HG03521 (cell line): ENCODE measurements at regions not wholly inside any gene's neighbourhood (a gene's known extent, or its start where the extent isn't known, plus 50 kb on each side); places are given as distances from the start of the nearest gene placed in this dataset.

Source experiments
- ATAC-seq: cut with Tn5 transposase; IDR thresholded peaks from one replicate; pipeline ENCODE4 v1.9.1; 2021; ENCODE audit warnings: mild to moderate bottlenecking, moderate library complexity; ENCODE audit not compliant: unreplicated experiment

DNA sequence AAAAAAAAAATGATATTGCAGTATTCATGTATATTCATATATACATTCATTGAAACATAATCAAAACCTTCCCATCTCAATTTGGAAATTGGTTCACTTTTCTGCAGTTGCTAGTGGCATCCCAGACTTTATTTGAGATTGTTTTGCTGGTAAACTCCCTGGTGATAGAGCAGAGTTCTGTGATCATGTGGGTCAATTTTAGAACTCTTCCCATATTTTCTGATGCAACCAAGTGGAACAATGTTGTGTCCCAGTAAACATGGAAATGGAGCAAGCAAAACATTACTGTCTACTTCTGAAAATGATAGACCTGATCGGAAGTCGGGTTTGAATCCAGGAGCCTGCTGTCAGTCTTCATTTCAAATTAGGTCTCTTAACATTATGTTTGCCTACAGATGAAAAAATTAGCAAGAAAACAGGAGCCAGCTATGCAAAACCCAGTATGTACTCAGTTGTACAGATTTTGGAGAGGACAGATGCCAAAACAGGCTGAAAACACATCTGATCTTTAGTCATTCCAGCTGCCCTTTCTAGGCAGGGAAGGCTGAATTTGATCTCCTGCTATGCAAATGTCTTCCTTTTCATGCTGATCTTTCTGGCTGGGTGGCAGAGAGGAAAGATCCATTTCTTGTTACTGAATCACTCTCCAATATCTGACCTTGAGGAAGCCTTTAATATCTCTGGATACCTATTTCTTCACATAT lies 786.6 kb upstream of the SOX9 start:
- no peak for ATAC-seq

GRCh38 chr17:71335212-71335611 lies 785.6 kb upstream of the SOX9 start:
- no peak for ATAC-seq

DNA sequence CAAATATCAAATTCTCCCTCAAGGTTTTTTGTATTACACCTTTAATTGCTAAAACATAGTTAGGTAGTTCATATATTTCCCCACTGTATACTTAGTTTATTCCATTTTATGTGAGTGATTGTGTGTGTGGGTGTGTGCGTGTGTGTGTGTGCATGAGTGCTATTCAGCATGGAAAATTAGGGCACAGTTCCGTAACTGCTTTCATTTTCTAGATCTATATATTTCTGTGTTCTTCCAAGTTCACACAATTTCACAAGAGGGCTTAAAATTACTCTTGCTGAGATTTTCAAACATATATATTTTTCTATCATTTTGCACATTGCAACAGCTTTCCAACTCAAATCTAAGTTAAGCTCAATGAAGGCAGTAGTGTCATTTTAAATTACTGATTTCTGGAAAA lies 782.9 kb upstream of the SOX9 start:
- no peak for ATAC-seq

DNA sequence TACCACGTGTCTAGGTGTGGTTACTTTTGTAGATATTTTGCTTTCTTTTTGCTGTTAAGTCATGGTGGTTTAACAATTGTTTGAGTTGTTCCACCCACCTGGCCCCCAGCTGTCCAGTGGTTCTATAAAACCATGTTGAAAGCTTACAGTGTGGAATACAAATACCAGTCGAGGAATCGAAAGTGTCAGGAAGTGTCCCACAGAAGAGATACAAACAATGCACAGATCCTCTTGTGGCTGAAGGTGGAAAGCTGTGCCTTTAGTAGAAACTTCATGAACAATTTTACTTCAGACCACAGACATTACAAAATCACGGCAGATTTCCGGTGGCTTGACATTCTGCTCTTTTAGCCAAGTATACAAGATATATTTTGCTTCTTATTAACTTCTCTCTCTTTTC lies 782.4 kb upstream of the SOX9 start:
- no peak for ATAC-seq

GRCh38 chr17:71339206-71339605 lies 781.6 kb upstream of the SOX9 start:
- ATAC-seq: no peak

DNA sequence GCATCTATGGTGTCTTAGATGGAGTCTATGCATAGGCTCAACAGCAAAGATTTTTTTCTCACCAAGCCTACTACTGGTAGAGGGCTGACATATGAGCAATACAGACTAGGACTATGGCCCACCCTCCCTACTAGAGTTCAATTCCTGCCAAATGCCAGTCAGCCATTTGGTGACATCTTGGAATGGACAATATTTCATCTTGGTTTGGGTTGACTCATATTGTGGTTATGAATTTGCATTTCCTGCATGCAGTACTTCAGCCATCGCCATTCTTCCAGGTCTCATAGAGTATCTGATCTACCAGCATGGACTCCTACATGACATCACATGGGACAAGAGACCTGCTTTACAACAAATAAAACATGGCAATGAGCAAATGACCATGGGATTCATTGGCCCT lies 778.1 kb upstream of the SOX9 start:
- no peak for ATAC-seq

- ATAC-seq: no peak
These were observed 770.8 kb upstream of the SOX9 start for GRCh38 chr17:71349908-71350600.

- ATAC-seq: no peak
These were observed 760.5 kb upstream of the SOX9 start for GRCh38 chr17:71360301-71360700.

DNA sequence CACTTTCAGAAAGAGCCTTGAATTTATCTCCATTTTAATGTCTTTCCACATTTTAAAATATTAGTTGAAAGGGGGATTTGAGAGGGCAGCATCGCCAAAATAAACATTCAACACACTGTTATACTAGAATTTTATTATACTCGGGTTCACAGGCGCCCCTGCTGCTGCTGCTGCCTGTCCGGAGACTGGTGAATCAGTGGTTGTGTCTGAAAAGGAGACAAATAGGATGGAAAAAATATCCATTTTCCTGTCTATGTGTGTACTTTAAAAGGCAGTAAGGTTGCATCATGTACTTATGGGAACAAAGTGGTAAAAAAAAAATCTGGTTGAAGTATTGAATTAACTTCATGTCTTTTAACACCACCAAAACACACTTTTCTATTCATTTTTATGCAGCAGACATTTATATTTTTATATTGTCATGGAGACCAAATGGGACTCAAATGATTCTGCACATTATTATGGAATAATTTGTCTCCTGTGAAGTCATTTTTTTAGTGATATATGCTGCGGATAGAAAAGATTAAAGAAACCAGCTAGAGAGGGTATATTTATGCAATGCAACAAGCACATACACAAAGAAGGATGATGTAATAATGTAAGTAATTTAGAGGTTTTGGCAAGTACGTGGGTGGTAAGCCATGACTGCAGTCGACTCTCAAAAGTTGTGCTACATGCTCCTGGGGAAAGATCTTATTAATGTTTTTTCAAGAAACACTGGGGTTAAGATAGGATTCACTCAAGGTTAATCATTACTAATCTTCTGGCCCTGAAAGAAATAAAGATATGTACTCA lies 759.0 kb upstream of the SOX9 start:
- ATAC-seq: no peak

GRCh38 chr17:71363661-71364060 lies 757.2 kb upstream of the SOX9 start:
- no peak for ATAC-seq

DNA sequence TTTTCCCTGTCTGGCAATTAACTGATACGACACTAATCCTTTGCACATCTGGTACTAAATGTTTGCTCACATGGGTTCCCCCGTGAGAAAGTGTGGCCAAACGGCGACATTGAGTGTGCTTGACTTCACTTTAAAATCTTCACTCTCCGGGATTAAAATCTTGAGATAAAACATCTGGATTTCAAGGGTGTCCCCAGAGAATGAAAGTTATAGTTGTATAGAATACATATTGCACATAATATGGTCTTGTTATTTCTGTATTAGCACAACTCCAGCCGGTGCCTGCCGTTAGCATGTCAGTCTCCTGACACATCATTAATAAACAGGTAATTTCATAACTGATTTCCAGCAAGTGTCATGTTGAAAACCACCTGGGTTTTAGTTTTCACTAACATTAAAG lies 749.0 kb upstream of the SOX9 start:
- ATAC-seq: no peak

- ATAC-seq: no peak
These were observed 744.9 kb upstream of the SOX9 start for GRCh38 chr17:71375948-71376347.

- no peak for ATAC-seq
These were observed 743.9 kb upstream of the SOX9 start for GRCh38 chr17:71376933-71377332.

- ATAC-seq: no peak
These were observed 742.8 kb upstream of the SOX9 start for GRCh38 chr17:71378036-71378435.

GRCh38 chr17:71378741-71379140 lies 742.1 kb upstream of the SOX9 start:
- ATAC-seq: no peak

DNA sequence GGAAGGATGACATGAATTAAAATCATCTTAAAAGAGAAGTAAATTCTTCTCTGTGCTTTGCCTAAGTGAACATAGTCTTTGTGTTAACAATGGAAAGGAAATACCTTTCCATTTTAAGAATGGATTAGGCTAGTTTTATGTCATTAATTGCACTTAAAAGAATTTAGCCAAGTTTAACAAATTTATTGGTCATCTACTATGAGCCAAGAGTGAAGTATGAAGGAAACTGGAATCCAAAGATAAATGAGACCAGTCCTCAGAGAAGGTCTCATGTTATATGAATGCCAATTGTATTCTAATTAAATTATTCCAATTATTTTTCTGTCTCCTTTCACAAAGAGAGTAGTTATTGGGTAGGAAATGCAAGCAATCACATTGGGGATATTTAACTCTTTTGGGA lies 741.3 kb upstream of the SOX9 start:
- no peak for ATAC-seq

GRCh38 chr17:71380535-71380934 lies 740.3 kb upstream of the SOX9 start:
- no peak for ATAC-seq

- ATAC-seq: no peak
These were observed 739.9 kb upstream of the SOX9 start for GRCh38 chr17:71380936-71381335.

GRCh38 chr17:71383091-71383490 lies 737.7 kb upstream of the SOX9 start:
- no peak for ATAC-seq

DNA sequence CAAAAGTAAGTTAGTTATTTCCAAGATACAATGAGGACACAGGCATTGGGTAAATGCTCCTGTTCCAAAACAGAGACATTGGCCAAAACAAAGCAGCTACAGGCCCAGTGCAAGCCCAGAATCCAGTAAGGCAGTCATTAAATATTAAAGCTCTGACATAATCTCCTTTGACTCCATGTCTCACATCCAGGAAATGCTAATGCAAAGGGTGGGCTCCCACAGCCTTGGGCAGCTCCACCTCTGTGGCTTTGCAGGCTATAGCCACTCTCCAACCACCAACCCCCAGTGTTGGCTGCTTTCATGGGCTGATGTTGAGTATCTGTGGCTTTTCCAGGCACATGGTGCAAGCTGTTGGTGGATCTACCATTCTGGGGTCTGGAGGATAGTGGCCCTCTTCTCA lies 733.4 kb upstream of the SOX9 start:
- ATAC-seq: no peak

DNA sequence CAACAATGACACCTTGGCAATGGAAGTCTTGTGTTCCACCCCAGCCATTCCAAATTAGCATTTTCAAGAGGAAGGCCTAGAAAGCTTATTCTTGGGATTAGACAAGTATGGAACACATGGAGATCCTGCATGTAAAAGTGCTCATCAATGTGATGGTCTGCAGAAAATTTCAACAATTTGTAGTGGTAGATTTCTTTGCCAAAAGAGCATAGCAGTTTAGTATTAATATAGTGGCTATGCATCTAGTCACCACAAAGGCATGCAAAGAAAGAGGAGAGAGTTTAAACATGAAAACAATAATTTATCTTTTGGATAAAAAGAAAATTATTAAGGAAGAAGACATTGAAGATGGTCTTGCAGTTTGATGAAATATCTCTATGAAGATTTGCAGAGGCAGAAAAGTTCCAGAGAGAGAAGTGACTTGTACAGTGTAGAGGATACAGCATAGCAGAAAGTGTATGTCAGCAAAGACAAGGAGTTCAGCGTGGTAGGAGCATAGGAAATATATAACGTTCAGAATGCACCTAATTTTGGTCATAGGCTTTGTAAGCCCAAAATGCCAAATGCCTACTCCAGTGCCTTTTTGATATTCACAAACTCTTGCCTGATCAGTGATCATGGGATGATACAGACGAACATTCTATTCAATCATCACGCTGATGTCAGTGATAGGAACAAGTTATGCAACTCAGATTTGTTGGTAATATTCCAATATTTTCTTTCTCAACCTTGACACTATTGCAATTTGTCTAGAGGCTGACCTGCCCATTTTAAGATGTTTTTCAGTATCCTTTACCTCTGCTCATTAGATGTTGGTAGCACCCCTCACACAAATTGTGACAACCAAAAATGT lies 727.9 kb upstream of the SOX9 start:
- no peak for ATAC-seq
